ENCODE measurements at regions not wholly inside any gene's neighbourhood (a gene's known extent, or its start where the extent isn't known, plus 50 kb on each side); places are given as distances from the start of the nearest gene placed in this dataset.

- TF ChIP-seq CTCF (conservative IDR thresholded peaks at IDR 0.05): no peak
- no peak overlapping the region for H3K4me3 Mint-ChIP-seq
- H3K9me3 Mint-ChIP-seq: no peaks in the 10 kb centered on the region
- H3K4me1 Mint-ChIP-seq (ENCODE audit: unreplicated experiment): peaks cover 28% of the 10 kb centered on the region
- peaks cover 18% of the 10 kb centered on the region for H3K27me3 Mint-ChIP-seq
- no peaks in the 10 kb centered on the region for H3K36me3 Mint-ChIP-seq
- H3K27ac Mint-ChIP-seq: no peak overlapping the region
- no peak for DNase-seq (ENCODE audit: extremely low spot score, unreplicated experiment)
Observed at GRCh38 chr6:33869121-33869520, 65.3 kb upstream of the MLN start.

GRCh38 chr6:33868141-33868540 lies 64.3 kb upstream of the MLN start:
- H3K27ac Mint-ChIP-seq: no peak overlapping the region
- H3K4me1 Mint-ChIP-seq (ENCODE audit: unreplicated experiment): peaks cover 27% of the 10 kb centered on the region
- H3K27me3 Mint-ChIP-seq: peaks cover 17% of the 10 kb centered on the region
- H3K9me3 Mint-ChIP-seq: no peaks in the 10 kb centered on the region
- no peaks in the 10 kb centered on the region for H3K36me3 Mint-ChIP-seq
- DNase-seq (ENCODE audit: extremely low spot score, unreplicated experiment): no peak
- H3K4me3 Mint-ChIP-seq: no peak overlapping the region
- TF ChIP-seq CTCF (conservative IDR thresholded peaks at IDR 0.05): no peak

GRCh38 chr6:33865478-33866077 lies 61.8 kb upstream of the MLN start:
- TF ChIP-seq CTCF (conservative IDR thresholded peaks at IDR 0.05): no peak
- no peaks in the 10 kb centered on the region for H3K9me3 Mint-ChIP-seq
- peaks cover 22% of the 10 kb centered on the region for H3K4me1 Mint-ChIP-seq (ENCODE audit: unreplicated experiment)
- H3K36me3 Mint-ChIP-seq: no peaks in the 10 kb centered on the region
- no peak overlapping the region for H3K27ac Mint-ChIP-seq
- no peak overlapping the region for H3K4me3 Mint-ChIP-seq
- H3K27me3 Mint-ChIP-seq: peaks cover 23% of the 10 kb centered on the region
- no peak for DNase-seq (ENCODE audit: extremely low spot score, unreplicated experiment)

GRCh38 chr6:33863723-33864440 lies 60.1 kb upstream of the MLN start:
- DNase-seq (ENCODE audit: extremely low spot score, unreplicated experiment): no peak
- Mint-ChIP-seq H3K4me3 (no peak overlapping the region), H3K36me3 (no peaks in the 10 kb centered on the region), H3K9me3 (no peaks in the 10 kb centered on the region), H3K27ac (no peak overlapping the region), H3K4me1 (ENCODE audit: unreplicated experiment) (peaks cover 14% of the 10 kb centered on the region), H3K27me3 (peaks cover 20% of the 10 kb centered on the region)
- no peak for TF ChIP-seq CTCF (conservative IDR thresholded peaks at IDR 0.05)

GRCh38 chr6:33863084-33863483 lies 59.3 kb upstream of the MLN start:
- Mint-ChIP-seq H3K36me3 (no peaks in the 10 kb centered on the region), H3K27me3 (peaks cover 20% of the 10 kb centered on the region)

More at GRCh38 chr6:33863084-33863483, 59.3 kb upstream of the MLN start:
- Mint-ChIP-seq H3K27ac (no peak overlapping the region), H3K4me3 (no peak overlapping the region), H3K9me3 (no peaks in the 10 kb centered on the region), H3K4me1 (ENCODE audit: unreplicated experiment) (peaks cover 14% of the 10 kb centered on the region)
- no peak for DNase-seq (ENCODE audit: extremely low spot score, unreplicated experiment)
- no peak for TF ChIP-seq CTCF (conservative IDR thresholded peaks at IDR 0.05)
